ENCODE measurements at regions not wholly inside any gene's neighbourhood (a gene's known extent, or its start where the extent isn't known, plus 50 kb on each side); places are given as distances from the start of the nearest gene placed in this dataset.

DNA sequence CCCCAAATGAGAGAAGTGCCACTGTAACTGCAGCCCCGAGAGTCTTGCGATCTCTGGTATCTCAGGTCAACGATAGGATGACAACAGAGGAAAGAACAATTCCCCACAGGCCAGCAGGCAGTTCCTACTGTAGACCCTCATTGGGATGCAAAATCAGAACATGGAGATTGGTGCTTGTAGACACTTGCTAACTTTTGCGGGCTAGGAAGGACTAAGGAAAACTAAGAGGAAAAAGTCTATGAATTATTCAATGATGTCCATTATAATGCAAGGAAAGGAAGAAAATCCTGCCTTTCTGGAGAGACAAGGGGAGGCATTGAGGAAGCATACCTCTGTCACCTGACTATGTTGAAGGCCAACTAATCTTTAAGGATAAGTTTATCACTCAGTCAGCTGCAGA is 51.9 kb upstream of the CWC22 start:
- no peak for DNase-seq (ENCODE audit: low spot score)

GRCh38 chr2:180057706-180058412 is 50.8 kb upstream of the CWC22 start:
- no peak for DNase-seq (ENCODE audit: low spot score)
